CD4-positive, alpha-beta memory T cell (primary cell): ENCODE measurements at regions not wholly inside any gene's neighbourhood (a gene's known extent, or its start where the extent isn't known, plus 50 kb on each side); places are given as distances from the start of the nearest gene placed in this dataset.

Source experiments
- CTCF ChIA-PET: fragments of 350-600 bp; sonication (Branson Sonifier 250); formaldehyde crosslinking; loops from one replicate; lab custom pipeline; 2021; ENCODE audit warnings: inconsistent platforms; ENCODE audit not compliant: partially characterized antibody; lab: Charles Lee
- POLR2A ChIA-PET: fragments of 350-600 bp; sonication (Branson Sonifier 250); formaldehyde crosslinking; loops from one replicate; lab custom pipeline; 2021; ENCODE audit not compliant: partially characterized antibody; lab: Charles Lee
- DNase-seq, 5 donors: peaks; one replicate each; pipeline versions ENCODE4 v3.0.0 to v3.0.0-alpha.2; 2020 to 2022; ENCODE audit warnings: mixed read lengths in 1 of 5
- H3K27ac ChIP-seq: one replicate; pipeline ENCODE4 v1.7.0; 2013; ENCODE audit warnings: low read depth, low read length
- H3K27me3 ChIP-seq: 2 replicates; pipeline ENCODE4 v1.7.0; 2013; ENCODE audit warnings: mild to moderate bottlenecking, low read length, moderate library complexity; ENCODE audit not compliant: insufficient read depth
- H3K36me3 ChIP-seq: 2 replicates; pipeline ENCODE4 v1.7.0; 2013; ENCODE audit warnings: mild to moderate bottlenecking, low read length, moderate library complexity; ENCODE audit not compliant: insufficient read depth
- H3K4me1 ChIP-seq: 2 replicates; pipeline ENCODE4 v1.7.0; 2013; ENCODE audit warnings: mild to moderate bottlenecking, low read length, moderate library complexity; ENCODE audit not compliant: insufficient read depth
- H3K4me3 ChIP-seq, 2 donors: one replicate each; pipeline ENCODE4 v1.7.0; 2013; ENCODE audit warnings: low read length in 2 of 2, mild to moderate bottlenecking in 1 of 2
- H3K9me3 ChIP-seq, 2 donors: one replicate each; pipeline ENCODE4 v1.7.0; 2013; ENCODE audit warnings: low read length in 2 of 2, control low read depth in 1 of 2; ENCODE audit not compliant: control insufficient read depth in 1 of 2
- H3K27ac Mint-ChIP-seq, 7 donors: one replicate each; pipeline ENCODE4 v1.8.0; 2020 to 2021; ENCODE audit warnings: mixed read lengths in 7 of 7, mild to moderate bottlenecking in 6 of 7, inconsistent platforms in 3 of 7, moderate library complexity in 3 of 7
- H3K27me3 Mint-ChIP-seq, 2 donors: one replicate each; pipeline ENCODE4 v1.8.0; 2020 to 2021; ENCODE audit warnings: mixed read lengths in 2 of 2
- H3K36me3 Mint-ChIP-seq, 2 donors: one replicate each; pipeline ENCODE4 v1.8.0; 2020 to 2021; ENCODE audit warnings: mixed read lengths in 2 of 2, inconsistent platforms in 1 of 2, mild to moderate bottlenecking in 1 of 2
- H3K4me1 Mint-ChIP-seq, 4 donors: one replicate each; pipeline ENCODE4 v1.8.0; 2020 to 2021; ENCODE audit warnings: mixed read lengths in 4 of 4, mild to moderate bottlenecking in 1 of 4
- H3K4me3 Mint-ChIP-seq, 8 donors: one replicate each; pipeline ENCODE4 v1.8.0; 2020 to 2021; ENCODE audit warnings: mixed read lengths in 8 of 8, mild to moderate bottlenecking in 7 of 8, moderate library complexity in 6 of 8, inconsistent platforms in 3 of 8
- H3K9me3 Mint-ChIP-seq, 8 donors: one replicate each; pipeline ENCODE4 v1.8.0; 2020 to 2021; ENCODE audit warnings: mixed read lengths in 8 of 8, mild to moderate bottlenecking in 5 of 8, inconsistent platforms in 3 of 8, moderate library complexity in 1 of 8
- intact Hi-C: fragments of 100-400 bp; cut with micrococcal nuclease; formaldehyde crosslinking; loops from one replicate; pipeline ENCODE4 v1.15.1; 2023

DNA sequence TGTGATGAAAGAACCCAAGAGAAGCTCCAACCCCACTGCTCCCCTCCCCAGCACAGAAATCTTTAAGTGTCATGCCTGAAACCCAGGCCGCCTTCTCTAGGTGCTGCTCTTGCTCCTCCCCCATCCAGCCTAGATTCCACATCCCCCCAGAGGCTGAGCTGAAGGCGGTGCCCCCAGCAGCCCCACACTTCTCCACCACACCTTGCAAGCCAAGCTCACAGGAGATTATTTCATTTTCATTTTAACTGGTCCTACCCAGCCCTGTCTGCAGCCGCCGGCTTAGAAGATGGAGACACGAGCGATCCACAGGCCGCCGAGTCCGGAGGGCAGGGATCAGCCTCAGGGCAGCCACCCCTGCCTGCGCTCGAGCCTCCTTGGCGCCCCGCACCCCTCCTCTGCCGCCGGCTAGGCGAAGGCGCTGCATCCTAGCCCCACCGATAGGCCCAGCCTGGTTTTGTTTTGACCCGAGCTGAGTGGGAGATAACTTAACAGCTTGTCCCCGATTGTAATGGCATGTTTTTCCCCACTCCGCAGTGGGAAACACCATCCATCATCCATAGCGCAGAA lies 125.3 kb downstream of the RBFOX3 start:
- H3K4me3 ChIP-seq, result no peak overlapping the region
- ChIA-PET CTCF (no interaction called here), POLR2A (no interaction called here)
- Mint-ChIP-seq H3K4me3 (no peak overlapping the region), H3K27ac (no peak overlapping the region), H3K36me3 (no peaks in the 10 kb centered on the region), H3K9me3 (peaks cover 0 to 3% (median 0%) of the 10 kb centered on the region in 8 donors), H3K4me1 (no peaks in the 10 kb centered on the region), H3K27me3 (peaks cover 34 to 46% of the 10 kb centered on the region in 2 donors)
- no peak overlapping the region for H3K27ac ChIP-seq
- no peak for DNase-seq
- no peaks in the 10 kb centered on the region for H3K36me3 ChIP-seq
- intact Hi-C loops, result no loop called here
- no peaks in the 10 kb centered on the region for H3K27me3 ChIP-seq
- no peaks in the 10 kb centered on the region for H3K4me1 ChIP-seq
- H3K9me3 ChIP-seq, result no peaks in the 10 kb centered on the region

DNA sequence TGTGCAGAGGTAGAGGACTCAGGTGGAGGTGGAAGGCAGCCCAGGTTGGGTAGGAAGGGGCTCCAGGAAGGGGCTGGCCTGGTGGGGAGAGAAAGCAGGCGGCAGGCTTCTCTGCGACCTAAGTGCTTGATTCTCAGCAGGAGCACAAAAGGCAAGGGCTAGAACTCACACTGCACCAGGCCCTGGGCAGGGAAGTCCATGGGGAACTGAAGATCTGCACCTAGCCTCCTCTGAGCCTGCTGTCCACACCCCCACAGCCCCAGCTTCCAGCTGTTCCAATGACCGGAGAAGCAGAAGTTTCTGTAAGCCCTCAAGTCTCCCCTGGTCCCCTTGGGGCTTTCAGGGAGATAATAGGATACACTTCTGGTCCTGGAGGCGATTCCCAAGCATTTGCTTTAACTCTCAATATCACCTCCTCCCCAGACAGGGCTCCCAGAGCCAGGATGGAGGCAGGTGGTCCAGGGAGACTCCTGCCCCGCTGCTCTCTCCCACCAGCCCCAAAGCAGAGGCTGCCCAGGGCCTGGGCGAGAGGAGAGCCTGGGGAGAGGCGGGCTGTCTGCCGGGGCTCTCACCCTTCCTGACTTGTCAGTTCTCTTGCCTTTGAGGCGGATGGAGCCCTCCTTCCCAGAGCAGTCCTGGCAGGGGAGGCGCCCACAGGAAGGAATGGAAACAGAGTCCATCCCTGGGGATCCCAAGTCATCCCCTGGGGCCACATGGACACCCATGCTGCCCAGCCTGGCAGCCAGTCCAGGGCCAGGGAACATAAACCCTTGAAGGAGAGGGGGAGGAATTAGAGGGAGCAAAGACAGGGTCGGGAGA lies 126.0 kb downstream of the RBFOX3 start:
- Histone ChIP-seq H3K36me3 (no peaks in the 10 kb centered on the region), H3K4me1 (no peaks in the 10 kb centered on the region), H3K4me3 (no peak overlapping the region), H3K27ac (no peak overlapping the region), H3K27me3 (no peaks in the 10 kb centered on the region), H3K9me3 (no peaks in the 10 kb centered on the region)
- no peak for DNase-seq
- Mint-ChIP-seq H3K4me3 (no peak overlapping the region), H3K27me3 (peaks cover 36 to 47% of the 10 kb centered on the region in 2 donors), H3K9me3 (peaks cover 0 to 3% (median 0%) of the 10 kb centered on the region in 8 donors), H3K4me1 (no peaks in the 10 kb centered on the region), H3K36me3 (no peaks in the 10 kb centered on the region), H3K27ac (no peak overlapping the region)
- ChIA-PET POLR2A (no interaction called here), CTCF (no interaction called here)
- intact Hi-C loops, result no loop called here

DNA sequence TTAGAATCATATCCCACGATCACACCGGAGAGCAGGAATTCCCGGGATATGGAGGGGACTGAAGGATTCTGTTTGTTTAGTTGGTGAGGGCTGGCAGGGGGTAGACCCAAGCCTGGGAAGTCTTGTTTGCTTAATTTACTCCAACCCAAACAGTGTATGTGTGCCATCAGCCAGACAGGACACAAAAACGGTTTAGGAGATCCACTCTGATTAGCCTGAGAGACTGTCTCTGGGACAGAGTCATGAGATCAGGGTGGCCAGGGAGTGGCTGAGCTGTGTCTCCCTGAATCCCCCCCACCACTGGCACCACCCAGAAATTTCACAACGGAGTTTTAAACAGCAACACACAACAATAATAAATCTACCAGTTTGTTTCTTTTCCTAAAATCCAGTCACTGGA lies 127.0 kb downstream of the RBFOX3 start:
- Mint-ChIP-seq H3K27ac (no peak overlapping the region), H3K4me1 (no peaks in the 10 kb centered on the region), H3K4me3 (no peak overlapping the region), H3K36me3 (no peaks in the 10 kb centered on the region), H3K9me3 (peaks cover 0 to 3% (median 0%) of the 10 kb centered on the region in 8 donors), H3K27me3 (peaks cover 34 to 46% of the 10 kb centered on the region in 2 donors)
- intact Hi-C loops, result no loop called here
- H3K27ac ChIP-seq, result no peak overlapping the region
- H3K27me3 ChIP-seq, result no peaks in the 10 kb centered on the region
- no peaks in the 10 kb centered on the region for H3K9me3 ChIP-seq
- CTCF ChIA-PET, result no interaction called here
- POLR2A ChIA-PET, result no interaction called here
- no peak overlapping the region for H3K4me3 ChIP-seq
- no peak for DNase-seq
- no peaks in the 10 kb centered on the region for H3K4me1 ChIP-seq
- H3K36me3 ChIP-seq, result no peaks in the 10 kb centered on the region

DNA sequence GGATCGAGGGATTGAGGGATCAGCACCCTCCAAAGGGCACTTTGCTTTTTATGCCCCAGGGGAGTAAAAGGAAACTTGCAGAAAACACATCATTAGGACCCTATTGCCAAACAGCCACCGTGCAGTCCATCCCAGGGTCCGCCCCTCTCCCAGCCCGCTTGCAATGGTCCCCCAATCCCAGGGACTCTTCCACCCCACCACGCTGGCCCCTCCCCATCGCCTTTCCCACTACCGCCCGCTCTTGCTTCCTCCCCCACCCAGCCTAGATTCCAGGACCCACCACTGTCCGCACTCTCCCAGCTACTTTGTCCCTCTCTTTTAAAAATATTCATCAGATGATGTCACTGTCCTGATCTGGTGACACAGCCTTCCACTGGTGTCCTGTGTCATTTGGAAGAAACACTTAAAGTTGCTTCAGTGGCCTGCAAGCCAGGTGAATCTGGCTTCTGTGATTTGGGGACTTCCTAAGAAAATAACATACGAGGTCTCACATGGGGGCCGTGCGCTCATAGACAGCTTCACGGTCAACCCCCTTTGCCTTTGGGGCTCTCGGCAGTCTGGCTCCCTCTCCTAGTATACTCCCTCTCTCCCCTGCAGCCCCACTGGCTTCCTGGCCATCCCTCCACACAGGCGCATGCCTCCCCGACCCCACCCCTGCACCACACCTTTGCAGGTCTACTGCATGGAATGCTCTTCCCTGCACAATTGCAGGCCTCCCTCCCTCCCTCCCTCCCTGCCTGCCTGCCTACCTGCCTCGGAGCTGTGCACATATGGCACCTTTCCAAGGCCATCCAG lies 127.9 kb downstream of the RBFOX3 start:
- Histone ChIP-seq H3K9me3 (no peaks in the 10 kb centered on the region), H3K36me3 (no peaks in the 10 kb centered on the region), H3K4me1 (no peaks in the 10 kb centered on the region), H3K27me3 (no peaks in the 10 kb centered on the region), H3K4me3 (no peak overlapping the region), H3K27ac (no peak overlapping the region)
- H3K4me1 Mint-ChIP-seq, result no peaks in the 10 kb centered on the region
- peaks cover 0 to 3% (median 0%) of the 10 kb centered on the region in 8 donors for H3K9me3 Mint-ChIP-seq
- peaks cover 37 to 51% of the 10 kb centered on the region in 2 donors for H3K27me3 Mint-ChIP-seq
- H3K4me3 Mint-ChIP-seq, result no peak overlapping the region
- H3K27ac Mint-ChIP-seq, result no peak overlapping the region
- ChIA-PET POLR2A (no interaction called here), CTCF (no interaction called here)
- intact Hi-C loops, result no loop called here
- H3K36me3 Mint-ChIP-seq, result no peaks in the 10 kb centered on the region
- no peak for DNase-seq

DNA sequence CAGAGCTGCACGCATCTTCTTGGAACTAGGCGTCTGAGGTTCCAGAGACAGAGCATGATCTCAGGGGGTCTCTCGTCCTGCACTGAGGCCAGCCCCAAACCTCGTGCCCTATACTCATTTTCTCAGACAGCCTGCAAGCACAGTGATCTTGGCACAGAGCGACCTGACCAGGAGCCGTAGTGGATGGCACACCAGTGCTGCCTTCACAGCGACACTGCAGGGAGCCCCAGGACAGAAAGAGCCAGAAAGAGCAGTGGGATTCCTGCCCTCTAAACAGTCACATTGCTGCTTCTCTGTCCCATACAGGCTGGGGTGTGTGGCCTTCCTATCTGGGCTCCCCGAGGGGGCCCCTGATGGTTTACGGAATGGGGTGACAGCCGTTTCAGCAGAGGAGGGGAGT lies 131.0 kb downstream of the RBFOX3 start:
- ChIA-PET POLR2A (no interaction called here), CTCF (no interaction called here)
- H3K4me1 Mint-ChIP-seq, result no peaks in the 10 kb centered on the region
- Histone ChIP-seq H3K4me1 (no peaks in the 10 kb centered on the region), H3K27me3 (no peaks in the 10 kb centered on the region), H3K27ac (no peak overlapping the region), H3K36me3 (no peaks in the 10 kb centered on the region), H3K9me3 (no peaks in the 10 kb centered on the region), H3K4me3 (no peak overlapping the region)
- no peak for DNase-seq
- intact Hi-C loops, result no loop called here
- H3K27ac Mint-ChIP-seq, result no peak overlapping the region
- H3K4me3 Mint-ChIP-seq, result no peak overlapping the region
- H3K27me3 Mint-ChIP-seq, result peaks cover 34 to 52% of the 10 kb centered on the region in 2 donors
- no peaks in the 10 kb centered on the region for H3K36me3 Mint-ChIP-seq
- H3K9me3 Mint-ChIP-seq, result peaks cover 0 to 3% (median 0%) of the 10 kb centered on the region in 8 donors

DNA sequence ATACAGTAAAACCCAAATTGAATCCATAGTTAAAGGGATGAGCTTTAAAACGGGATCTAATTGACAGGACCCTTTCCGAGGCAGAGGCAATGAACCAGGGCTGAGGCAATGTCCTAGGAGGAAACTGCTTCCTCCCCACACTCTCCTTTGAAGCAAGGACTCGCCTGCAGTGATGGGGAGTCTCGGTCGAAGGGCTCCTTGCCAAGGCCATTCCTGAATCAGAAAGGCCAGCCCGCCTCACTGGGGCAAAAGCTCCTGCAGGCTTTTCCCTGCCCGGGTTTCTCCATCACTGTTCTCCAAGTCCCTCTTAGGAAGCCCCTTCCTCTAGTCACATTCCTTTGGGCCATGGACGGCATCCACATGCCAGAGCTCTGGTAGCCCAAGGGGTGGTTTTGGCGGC lies 132.0 kb downstream of the RBFOX3 start:
- no peaks in the 10 kb centered on the region for H3K36me3 Mint-ChIP-seq

DNA sequence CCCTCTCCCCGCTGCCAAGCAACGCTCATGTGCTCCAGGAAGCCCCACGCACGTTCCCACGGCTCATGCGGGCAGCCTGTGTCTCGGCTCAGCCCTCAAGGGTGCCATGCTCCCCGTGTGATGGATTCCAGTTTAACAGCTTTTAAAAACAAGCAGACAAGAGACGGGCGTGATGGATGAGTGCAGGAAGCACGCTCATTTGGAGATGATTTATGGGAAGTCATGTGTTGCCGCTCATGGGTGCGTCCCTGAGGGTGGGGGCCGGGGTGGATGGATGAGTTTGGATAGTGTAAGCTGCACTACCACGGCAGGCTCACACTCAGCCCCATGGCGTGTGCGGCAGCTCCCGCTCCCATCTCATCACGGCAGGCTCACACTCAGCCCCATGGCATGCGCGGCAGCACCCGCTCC lies 132.8 kb downstream of the RBFOX3 start:
- Histone ChIP-seq H3K9me3 (no peaks in the 10 kb centered on the region), H3K4me1 (no peaks in the 10 kb centered on the region), H3K4me3 (no peak overlapping the region), H3K27me3 (no peaks in the 10 kb centered on the region), H3K36me3 (no peaks in the 10 kb centered on the region), H3K27ac (no peak overlapping the region)
- H3K27ac Mint-ChIP-seq, result no peak overlapping the region
- H3K9me3 Mint-ChIP-seq, result peaks cover 0 to 3% (median 0%) of the 10 kb centered on the region in 8 donors
- CTCF ChIA-PET, result no interaction called here
- intact Hi-C loops, result no loop called here
- no peaks in the 10 kb centered on the region for H3K36me3 Mint-ChIP-seq
- H3K4me3 Mint-ChIP-seq, result no peak overlapping the region
- POLR2A ChIA-PET, result no interaction called here
- no peaks in the 10 kb centered on the region for H3K4me1 Mint-ChIP-seq
- peaks cover 41 to 56% of the 10 kb centered on the region in 2 donors for H3K27me3 Mint-ChIP-seq
- no peak for DNase-seq

More for the DNA sequence above, 132.0 kb downstream of the RBFOX3 start:
- Mint-ChIP-seq H3K27ac (no peak overlapping the region), H3K4me3 (no peak overlapping the region), H3K4me1 (no peaks in the 10 kb centered on the region), H3K27me3 (peaks cover 39 to 55% of the 10 kb centered on the region in 2 donors), H3K9me3 (peaks cover 0 to 3% (median 0%) of the 10 kb centered on the region in 8 donors)
- ChIA-PET CTCF (no interaction called here), POLR2A (no interaction called here)
- Histone ChIP-seq H3K27ac (no peak overlapping the region), H3K27me3 (no peaks in the 10 kb centered on the region), H3K4me1 (no peaks in the 10 kb centered on the region), H3K9me3 (no peaks in the 10 kb centered on the region), H3K4me3 (no peak overlapping the region), H3K36me3 (no peaks in the 10 kb centered on the region)
- DNase-seq, result no peak
- intact Hi-C loops, result no loop called here
